NCI-H146 treated with DMSO at 0.1 percent for 48 hours (cell line): ENCODE measurements at regions not wholly inside any gene's neighbourhood (a gene's known extent, or its start where the extent isn't known, plus 50 kb on each side); places are given as distances from the start of the nearest gene placed in this dataset.
A peak's percentile ranks its signal among the peaks of the same experiment; 100 is the strongest.

ENCODE experiments used
- DNase-seq: peaks from one replicate; lab custom pipeline; 2025; ENCODE audit not compliant: unreplicated experiment; lab: John Stamatoyannopoulos, UW

DNA sequence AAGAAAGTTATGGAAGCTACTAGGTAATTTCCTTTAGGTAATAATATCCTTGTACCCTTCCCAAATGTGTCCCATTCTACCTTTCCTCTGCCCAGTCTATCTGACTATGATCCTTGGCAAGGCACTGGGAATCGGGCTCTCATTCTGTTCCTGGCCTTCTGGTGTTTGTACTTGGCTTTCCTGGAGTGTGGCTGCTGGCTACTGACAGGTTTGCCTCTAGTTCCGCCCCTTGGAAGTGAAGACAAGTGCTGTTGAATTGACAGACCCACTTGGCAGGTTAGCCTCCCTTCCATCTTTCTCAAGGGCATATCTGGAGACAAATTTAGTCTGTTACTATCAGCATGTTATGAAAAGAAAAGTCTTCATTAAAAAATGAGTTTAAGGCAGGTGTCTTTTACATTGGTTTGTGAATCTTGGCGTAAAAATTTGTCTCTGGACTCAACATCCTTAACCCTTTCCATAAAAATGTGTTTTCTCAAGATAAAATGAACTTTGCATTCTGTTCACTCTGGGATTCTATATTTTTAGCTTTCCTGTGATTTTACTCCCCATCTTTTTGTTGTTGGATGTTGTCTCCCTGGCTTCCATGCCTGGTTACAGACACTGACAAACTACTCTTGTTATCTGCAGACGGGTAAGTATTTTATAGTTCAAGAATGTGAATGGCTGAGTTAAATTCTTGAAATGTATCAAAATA lies 287.4 kb upstream of the PDGFD start:
- no peak for DNase-seq

DNA sequence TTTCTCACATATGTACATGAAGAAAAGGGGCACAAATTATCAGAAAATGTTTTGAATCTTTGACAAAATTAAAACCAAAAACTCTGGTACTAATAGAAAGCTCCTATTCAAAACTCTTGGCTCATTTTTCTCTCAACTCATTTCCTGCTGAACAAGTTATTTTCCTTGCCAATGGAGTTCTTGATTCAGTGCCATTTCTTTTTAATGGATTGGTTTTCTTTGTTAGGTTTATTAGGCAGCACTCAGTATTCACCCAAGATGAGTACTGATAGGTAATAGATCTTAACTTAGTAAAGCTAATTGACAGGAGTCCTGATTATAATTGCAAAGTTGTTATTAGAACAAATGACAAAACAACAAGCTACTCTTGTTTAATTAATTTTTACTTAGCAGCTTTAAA lies 279.4 kb upstream of the PDGFD start:
- no peak for DNase-seq

DNA sequence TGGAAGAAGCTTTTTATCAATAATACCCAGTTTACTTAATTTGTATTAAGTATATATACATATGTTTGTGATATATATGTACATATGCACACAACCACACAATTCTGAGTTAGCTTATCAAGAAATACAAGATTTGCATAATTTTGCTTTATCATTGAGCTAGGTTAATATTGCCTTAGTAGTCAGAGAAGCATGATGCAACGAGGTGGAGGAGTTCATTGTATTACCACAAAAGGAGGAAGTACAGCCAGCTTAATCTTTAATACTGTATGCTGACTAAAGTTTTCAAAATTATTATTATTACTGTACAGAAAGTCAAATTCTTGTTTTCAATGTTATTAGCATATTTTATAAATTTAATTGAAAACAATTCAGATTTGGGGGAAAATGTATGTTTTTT lies 278.4 kb upstream of the PDGFD start:
- no peak for DNase-seq

DNA sequence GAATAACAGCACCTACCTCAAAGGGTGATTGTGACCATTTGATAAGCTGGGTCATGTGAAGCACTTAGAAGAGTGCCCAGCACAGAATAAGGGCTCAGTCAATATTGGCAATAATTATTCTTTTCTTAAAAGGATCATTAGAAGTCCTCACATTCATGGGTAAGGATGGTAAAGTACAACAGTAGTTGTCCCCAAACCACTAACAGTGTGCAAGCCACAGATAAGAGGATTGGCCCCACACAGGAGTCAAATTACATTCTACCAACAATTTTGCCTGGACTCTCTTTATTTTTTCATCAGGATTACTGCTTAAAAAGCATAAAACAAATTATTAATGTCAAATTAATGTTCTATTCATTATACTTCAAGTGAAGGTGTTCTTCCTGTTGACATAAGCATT lies 271.5 kb upstream of the PDGFD start:
- no peak for DNase-seq

DNA sequence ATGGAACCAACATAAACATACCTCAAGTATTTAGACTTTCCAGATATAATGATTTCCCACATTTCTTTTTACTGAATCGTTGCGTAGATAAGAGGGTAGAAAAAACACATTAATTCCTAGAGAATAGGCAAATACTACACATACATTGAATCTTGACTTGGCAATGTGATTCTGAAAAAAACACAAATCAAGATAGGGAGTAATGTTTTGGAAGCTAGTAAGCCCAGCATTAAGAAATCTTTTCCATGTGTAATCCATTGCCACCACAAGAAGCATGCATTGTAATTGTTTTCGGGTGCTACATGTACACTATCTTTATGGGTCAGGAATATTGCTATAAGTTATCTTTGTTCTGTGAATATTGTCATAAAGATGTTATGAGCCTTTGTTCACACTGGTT lies 269.8 kb upstream of the PDGFD start:
- no peak for DNase-seq

DNA sequence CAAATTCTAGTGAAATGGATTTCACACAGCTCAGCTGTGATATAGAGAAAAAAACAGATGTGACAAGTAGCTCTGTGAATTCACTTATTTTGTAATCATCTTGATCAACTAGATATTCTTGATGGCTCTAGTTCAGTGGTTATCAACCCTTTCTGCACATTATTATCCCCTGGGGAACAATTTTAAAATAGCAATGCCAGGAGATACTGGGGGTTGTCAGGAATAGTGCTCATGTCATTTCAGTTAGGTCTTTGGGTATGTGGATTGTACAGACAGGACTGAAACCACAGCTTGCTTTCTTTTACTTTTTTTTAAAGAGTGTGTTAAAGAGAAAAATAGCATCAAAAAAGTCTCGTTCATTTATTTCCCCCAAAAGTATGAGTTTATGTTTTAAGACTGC lies 269.0 kb upstream of the PDGFD start:
- no peak for DNase-seq

DNA sequence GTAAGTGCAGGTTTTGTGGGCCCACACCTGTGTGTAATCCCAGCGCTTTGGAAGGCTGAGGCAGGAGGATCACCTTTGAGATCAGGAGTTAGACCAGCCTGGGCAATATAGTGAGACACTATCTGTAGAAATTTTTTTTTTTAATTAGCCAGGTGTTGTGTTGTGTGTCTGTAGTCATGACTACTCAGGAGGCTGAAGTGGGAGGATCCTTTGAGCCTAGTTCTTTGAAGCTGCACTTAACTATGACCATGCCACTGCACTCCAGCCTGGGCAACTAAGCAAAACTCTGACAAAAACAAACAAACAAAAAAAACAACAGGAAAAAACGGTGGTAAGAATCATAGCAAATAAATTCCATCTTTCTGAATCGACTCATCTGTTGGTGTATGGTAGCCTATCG lies 268.6 kb upstream of the PDGFD start:
- no peak for DNase-seq

DNA sequence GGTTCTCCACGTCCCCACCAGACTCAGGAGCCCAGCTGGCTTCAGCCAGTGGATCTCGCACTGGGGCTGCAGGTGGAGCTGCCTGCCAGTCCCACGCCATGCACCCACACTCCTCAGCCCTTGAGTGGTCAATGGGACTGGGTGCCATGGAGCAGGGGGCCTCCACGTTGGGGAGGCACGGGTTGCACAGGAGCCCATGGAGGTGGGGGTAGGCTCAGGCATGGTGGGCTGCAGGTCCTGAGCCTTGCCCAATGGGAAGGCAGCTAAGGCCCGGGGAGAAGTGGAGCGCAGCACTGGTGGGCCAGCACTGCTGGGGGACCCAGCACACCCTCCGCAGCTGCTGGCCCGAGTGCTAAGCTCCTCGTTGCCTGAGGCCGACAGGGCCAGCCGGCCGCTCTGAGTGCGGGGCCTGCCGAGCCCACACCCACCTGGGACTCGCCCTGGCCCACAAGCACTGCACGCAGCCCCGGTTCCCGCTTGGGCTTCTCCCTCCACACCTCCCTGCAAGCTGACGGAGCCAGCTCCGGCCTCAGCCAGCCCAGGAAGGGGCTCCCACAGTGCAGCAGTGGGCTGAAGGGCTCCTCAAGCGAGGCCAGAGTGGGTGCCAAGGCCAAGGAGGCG lies 258.5 kb upstream of the PDGFD start:
- DNase-seq = no peak

DNA sequence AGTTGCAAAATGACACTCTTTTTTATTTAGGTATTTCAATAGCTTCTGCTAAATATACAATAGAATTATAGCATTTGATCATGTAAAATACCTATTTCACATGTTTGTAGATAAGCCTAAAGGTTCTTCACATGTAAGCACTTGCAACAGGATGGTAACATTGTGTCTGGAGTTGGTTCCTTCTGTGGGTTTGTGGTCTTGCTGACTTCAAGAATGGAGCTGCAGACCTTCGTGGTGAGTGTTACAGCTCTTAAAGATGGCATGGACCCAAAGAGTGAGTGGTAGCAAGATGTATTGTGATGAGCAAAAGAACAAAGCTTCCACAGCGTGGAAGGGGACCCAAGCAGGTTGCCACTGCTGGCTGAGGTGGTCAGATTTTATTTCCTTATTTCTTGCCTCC lies 246.4 kb upstream of the PDGFD start:
- DNase-seq = no peak

DNA sequence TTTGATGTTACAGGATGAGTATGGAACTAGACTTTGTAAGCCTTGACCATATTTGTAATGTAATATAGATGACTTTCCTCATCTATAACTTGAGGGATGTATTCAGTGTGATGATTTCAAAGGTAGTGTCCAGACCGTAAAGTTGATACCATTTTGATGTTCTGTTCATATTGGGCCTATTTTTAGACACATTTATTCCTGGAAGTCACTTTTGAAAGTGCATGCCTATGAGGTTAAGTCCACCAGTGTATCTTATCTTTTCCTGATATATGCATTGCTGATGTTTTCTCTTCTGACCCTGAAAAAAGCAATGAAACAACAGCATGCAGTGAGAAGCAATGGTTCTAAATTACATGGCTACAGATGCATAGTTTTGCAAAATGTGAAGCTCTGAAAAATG lies 244.7 kb upstream of the PDGFD start:
- DNase-seq = no peak

DNA sequence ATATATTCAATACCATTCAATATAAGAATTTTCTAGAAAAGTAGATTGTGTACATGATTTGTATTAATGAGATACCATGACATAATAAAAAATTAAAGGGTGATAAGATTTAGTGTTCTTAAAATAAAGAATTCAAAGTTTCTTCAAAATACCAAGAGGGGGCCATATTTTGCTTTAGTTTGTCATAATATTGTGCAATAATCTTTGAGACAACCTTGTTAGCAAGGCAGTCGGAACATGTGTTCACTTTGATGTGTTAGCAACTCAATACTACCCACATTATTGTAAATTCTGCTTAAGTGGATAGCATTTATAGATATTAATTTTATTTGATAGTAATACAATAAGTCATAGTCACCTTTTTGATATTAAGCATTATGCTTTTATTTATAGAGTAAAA lies 241.3 kb upstream of the PDGFD start:
- DNase-seq = no peak

DNA sequence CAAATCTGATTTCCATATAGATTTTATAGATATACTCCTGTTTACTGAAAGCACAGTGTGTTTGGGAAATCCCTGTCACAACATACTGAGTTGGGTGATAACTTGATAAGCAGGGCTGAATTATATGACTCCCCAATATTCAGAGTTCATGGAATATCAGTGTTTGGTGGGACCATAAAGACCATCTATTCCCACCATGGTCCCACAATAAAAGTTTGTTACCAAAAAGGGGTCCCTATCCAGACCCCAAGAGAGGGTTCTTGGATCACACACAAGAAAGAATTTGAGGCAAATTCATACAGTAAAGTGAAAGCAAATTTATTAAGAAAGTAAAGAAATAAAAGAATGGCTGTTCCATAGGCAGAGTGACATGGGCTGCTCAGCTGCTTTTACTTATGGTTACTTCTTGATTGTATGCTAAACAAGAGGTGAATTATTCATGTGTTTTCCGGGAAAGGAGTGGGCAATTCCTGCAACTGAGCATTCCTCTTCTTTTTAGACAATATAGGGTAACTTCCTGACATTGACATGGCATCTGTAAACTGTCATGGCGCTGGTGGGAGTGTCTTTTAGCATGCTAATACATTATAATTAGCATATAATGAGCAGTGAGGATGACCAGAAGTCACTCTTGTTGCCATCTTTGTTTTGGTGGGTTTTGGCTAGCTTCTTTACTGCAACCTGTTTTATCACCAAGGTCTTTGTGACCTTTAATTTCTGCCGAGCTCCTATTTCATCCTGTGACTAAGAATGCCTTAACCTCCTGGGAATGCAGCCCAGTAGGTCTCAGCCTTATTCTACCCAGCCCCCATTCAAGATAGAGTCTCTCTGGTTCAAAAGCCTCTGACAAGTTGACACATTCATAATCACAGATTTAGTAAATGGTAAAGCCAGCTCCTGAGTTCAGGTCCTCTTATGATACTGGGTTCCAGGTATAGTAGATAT lies 240.6 kb upstream of the PDGFD start:
- DNase-seq = no peak

DNA sequence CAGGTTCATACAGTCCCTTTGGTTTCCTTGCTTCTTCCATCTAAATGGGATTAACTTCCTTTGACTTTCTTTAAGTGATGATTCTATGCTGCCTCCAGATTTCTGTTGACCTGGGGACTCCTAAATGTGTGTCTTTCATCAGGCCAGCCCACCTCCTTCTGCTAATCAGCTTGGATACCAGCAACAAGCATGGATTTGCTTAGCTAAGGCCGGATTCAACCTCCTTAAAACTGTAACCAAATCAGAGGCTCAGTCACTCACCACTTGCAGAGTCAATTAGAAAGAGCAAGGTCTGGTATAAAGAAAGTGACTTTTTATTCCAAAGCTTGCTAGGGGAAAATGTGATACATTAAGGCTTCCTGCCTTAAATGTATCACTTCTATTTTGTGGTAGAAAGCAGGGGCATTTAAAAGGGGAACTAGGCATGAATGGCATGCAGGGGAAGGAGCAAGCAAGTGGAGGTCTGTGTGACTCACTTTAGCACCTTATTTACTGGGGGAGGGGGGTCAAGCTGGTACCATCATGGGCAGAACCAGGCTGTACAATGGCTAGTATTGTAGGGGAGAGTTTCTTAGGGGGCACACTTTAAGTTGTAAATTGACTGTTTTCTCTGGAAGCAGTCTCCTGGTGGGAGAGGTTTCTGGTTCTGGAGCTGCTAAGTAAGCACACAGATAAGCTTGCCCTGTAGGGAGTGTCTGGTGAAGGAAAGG lies 239.0 kb upstream of the PDGFD start:
- no peak for DNase-seq

DNA sequence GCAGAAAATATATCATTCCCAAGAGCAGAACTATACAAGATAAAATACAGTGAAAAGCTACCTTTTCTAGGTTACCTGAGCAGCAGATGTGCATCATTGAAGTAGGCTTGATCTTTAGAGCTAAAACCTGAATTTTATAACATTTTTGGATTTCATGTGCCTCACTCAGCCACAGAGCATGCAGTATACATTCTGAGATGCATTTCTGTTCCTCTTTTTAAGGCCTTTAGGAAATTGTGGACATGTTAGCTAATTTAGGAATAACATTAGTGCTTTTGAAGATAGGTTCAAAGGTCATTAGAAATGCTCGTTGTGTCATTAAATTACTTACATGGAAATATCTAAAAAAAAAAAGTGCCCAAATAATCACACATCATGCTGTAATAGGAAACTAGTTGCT lies 230.6 kb upstream of the PDGFD start:
- DNase-seq = no peak

DNA sequence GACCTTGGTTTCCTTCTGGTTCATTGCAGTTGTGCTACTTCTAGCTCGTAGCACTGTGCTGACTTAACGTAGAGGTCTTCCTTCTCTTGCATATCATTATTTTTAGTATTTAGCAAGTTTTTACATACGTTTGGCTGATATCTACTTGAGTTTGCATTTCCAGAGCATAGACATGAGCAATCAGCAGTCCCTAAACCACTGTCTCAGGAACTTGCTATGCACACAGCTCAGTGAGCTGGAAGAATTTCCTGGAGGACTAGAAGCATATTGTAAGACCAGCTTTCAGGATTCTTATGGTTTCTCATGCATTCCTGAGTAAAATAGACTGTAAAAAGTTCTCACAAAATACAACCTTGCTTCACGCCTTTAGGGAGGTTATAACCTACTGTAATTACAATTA lies 226.7 kb upstream of the PDGFD start:
- DNase-seq = no peak

DNA sequence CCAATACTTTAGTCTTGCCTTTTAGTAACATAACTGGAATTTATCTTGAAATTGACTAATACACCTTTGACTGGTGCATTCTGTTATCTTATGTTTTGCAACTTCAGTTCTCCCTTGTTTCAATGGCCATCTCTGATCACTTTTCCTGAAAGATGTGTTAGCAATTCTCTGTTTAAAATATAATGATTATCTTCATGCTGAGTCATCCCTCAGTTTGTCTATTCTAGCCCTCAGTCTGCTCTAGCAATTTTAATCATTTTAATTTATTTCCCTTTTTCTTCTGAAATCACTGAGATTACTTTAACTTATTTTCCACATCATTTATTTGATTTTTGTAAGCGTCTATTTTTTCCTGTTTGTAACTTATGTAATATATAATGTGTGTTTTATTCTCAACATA lies 221.9 kb upstream of the PDGFD start:
- DNase-seq = no peak

DNA sequence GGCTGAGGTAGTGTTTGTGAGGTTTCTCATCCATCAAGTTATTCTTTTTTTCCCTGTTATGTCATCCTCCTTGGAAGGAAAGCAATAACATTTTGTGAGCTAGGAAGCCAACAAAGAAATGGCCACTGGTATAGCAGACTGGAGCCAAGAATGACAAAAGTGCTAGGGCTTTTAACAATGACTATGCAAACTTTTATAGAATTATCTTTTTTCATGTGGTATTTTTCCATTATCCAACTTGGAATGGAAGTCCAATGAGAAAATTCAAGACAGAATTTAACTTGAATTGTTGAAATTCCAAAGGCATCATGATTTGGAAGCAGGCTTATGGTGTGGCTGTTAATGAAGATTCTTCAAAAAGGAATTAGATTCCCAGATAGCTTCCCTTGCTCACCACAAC lies 216.4 kb upstream of the PDGFD start:
- no peak for DNase-seq

DNA sequence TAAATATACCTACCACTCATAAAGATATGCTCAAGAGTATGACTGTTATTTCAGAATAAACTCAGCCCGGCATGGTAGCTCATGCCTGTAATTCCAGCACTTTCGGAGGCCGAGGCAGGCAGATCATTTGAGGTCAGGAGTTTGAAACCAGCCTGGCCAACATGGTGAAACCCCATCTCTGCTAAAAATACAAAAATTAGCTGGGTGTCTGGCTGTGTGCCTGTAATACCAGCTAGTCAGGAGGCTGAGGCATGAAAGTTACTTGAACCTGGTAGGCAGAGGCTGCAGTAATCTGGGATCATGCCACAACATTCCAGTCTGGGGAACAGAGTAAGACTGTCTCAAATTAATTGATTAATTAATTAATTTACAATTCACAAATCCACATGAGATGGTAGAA lies 208.2 kb upstream of the PDGFD start:
- no peak for DNase-seq

DNA sequence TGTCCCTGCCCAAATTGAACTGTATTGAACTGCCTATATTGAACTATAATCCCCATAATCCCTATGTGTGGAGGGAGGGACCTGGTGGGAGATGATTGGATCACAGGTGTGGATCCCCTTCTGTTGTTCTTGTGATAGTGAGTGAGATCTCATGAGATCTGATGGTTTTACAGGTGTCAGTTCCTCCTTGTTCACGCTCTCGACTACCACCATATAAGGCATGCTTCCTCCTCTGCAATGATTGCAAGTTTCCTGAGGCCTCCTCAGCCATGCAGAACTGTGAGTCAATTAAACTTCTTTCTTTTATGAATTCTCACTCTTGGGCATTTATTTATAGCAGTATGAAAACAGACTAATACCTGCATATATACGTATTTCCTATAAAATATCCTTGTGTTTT lies 206.5 kb upstream of the PDGFD start:
- no peak for DNase-seq

DNA sequence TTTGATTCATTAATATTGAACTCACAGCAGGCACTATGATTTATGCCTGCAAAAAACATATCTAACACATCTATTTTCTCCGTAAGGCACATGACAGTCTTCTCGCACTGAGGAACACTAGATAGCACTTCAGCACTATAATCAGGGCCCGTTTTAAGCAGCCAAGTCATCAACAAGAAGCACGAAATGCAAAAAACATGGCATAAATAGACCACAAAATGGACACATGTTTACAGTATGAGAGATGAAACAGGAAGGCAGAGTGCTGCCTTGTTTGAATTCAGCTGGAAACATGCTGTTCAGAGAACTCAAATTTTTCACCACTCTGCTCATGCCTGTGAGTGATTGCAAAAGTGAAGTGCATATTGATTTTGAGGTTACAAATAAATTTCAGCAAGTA lies 205.8 kb upstream of the PDGFD start:
- no peak for DNase-seq

DNA sequence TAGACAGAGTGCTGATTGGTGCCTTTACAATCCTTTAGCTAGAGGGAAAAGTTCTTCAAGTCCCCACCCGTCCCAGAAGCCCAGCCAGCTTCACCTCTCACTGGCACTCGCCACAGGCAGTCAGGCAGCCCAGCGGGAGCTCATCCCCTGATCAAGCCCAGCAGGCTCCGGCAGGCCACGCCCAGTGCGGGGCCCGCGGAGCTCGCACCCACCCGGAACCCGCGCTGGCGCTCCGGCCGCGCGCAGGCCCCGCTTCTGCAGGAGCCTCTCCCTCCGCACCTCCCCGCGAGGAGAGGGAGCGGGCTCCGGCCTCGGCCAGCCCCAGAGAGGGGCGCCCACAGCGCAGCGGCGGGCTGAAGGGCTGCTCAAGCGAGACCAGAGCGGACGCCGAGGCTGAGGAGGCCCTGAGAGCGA lies 202.4 kb upstream of the PDGFD start:
- peak; percentile 35 for DNase-seq

DNA sequence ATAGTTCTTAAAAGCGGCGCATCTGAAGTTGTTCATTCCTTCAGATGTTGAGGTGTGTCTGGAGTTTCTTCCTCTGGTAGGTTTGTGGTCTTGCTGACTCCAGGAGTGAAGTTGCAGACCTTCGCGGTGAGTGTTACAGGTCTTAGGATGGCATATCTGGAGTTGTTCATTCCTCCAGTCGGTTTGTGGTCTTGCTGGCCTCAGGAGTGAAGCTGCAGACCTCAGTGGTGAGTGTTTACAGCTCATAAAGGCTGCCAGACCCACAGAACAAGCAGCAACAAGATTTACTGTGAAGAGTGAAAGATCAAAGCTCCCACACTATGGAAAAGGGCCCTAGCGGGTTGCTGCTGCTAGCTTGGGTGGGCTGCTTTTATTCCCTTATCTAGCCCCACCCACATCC lies 201.7 kb upstream of the PDGFD start:
- DNase-seq = no peak
